GM12878 (cell line): ENCODE measurements at regions not wholly inside any gene's neighbourhood (a gene's known extent, or its start where the extent isn't known, plus 50 kb on each side); places are given as distances from the start of the nearest gene placed in this dataset.

Source experiments
- ATAC-seq: fragments of 200-7000 bp; cut with Tn5 transposase; 3 replicates; pipeline ENCODE4 v1.9.1; 2020; ENCODE audit warnings: mild to moderate bottlenecking, moderate library complexity
- BruUV-seq: library from RNA; stranded (reverse); fragments of 400-500 nt; replicated peaks from 2 replicates; lab custom pipeline; 2021; lab: Mats Ljungman, UMichigan
- CTCF ChIA-PET: fragments of 300-600 bp; sonication (Branson Sonifier 250); formaldehyde crosslinking; extraction: SDS; loops from one replicate; lab custom pipeline; 2021; ENCODE audit warnings: inconsistent platforms; lab: Yijun Ruan, JAX
- POLR2A ChIA-PET: fragments of 350-600 bp; formaldehyde crosslinking; extraction: SDS; loops from one replicate; lab custom pipeline; 2021; ENCODE audit warnings: inconsistent platforms; lab: Charles Lee
- RAD21 ChIA-PET: fragments of 300-600 bp; sonication (Branson Sonifier 250); formaldehyde crosslinking; loops from one replicate; lab custom pipeline; 2023; ENCODE audit warnings: antibody characterized with exemption; ENCODE audit not compliant: unreplicated experiment; lab: Charles Lee
- SMC1A ChIA-PET: fragments of 300-600 bp; sonication (Branson Sonifier 250); formaldehyde crosslinking; loops from one replicate; lab custom pipeline; 2023; ENCODE audit not compliant: unreplicated experiment, uncharacterized antibody; lab: Charles Lee
- DNase-seq: peaks from one replicate; pipeline ENCODE4 v3.0.0-alpha.2; 2011; ENCODE audit warnings: low read depth, low spot score
- FAIRE-seq: peaks from 3 replicates; lab custom pipeline; 2011; peaks lifted over from hg19 to GRCh38; lab: Jason Lieb, UNC
- H2AFZ ChIP-seq: 2 replicates; pipeline ENCODE4 v1.6.0; 2011; ENCODE audit warnings: low read depth, low read length, control low read depth; ENCODE audit not compliant: control insufficient read depth
- H3K27ac ChIP-seq: 2 replicates; pipeline ENCODE4 v1.5.1; 2011; ENCODE audit warnings: control low read depth; ENCODE audit not compliant: control insufficient read depth, insufficient read depth
- H3K27me3 ChIP-seq, 2 experiments: replicated peaks in 1 of 2; 2 replicates each; pipeline versions ENCODE4 v1.6.0 to v1.6.1; 2011; ENCODE audit warnings: low read length in 1 of 2; ENCODE audit not compliant: control insufficient read depth in 2 of 2, insufficient read depth in 2 of 2
- H3K36me3 ChIP-seq, 2 experiments: 2 replicates each; pipeline ENCODE4 v1.5.1; 2011; ENCODE audit warnings: low read length in 1 of 2; ENCODE audit not compliant: control insufficient read depth in 2 of 2, insufficient read depth in 2 of 2
- H3K4me1 ChIP-seq: 2 replicates; pipeline ENCODE4 v1.6.1; 2011; ENCODE audit warnings: mild to moderate bottlenecking, low read length, moderate library complexity, mixed read lengths; ENCODE audit not compliant: control insufficient read depth, insufficient read depth
- H3K4me2 ChIP-seq: 2 replicates; pipeline ENCODE4 v1.6.0; 2011; ENCODE audit warnings: control low read depth; ENCODE audit not compliant: control insufficient read depth, insufficient read depth
- H3K4me3 ChIP-seq: fragments of 200-600 bp; sonication (generic); 2 replicates; pipeline ENCODE4 v1.5.1; 2016
- H3K79me2 ChIP-seq: 2 replicates; pipeline ENCODE4 v1.6.0; 2011; ENCODE audit warnings: low read length; ENCODE audit not compliant: control insufficient read depth, insufficient read depth
- H3K9ac ChIP-seq: 2 replicates; pipeline ENCODE4 v1.8.0; 2011; ENCODE audit warnings: low read length, control low read depth, mixed read lengths; ENCODE audit not compliant: control insufficient read depth, insufficient read depth
- H3K9me3 ChIP-seq: replicated peaks from 3 replicates; pipeline ENCODE4 v1.5.1; 2011; ENCODE audit warnings: mild to moderate bottlenecking, low read length; ENCODE audit not compliant: control insufficient read depth, insufficient read depth
- H4K20me1 ChIP-seq: 2 replicates; pipeline ENCODE4 v1.6.0; 2011; ENCODE audit not compliant: control insufficient read depth, insufficient read depth
- BACH1 ChIP-seq: fragments of 450-650 bp; IDR thresholded peaks from 2 replicates; pipeline ENCODE4 v1.6.1; 2017; ENCODE audit warnings: mild to moderate bottlenecking, borderline replicate concordance
- CBX5 ChIP-seq: sonication (generic); IDR thresholded peaks from 2 replicates; pipeline ENCODE4 v1.6.1; 2016; ENCODE audit warnings: low read depth, moderate library complexity, mild to moderate bottlenecking, inconsistent platforms
- JUND ChIP-seq: IDR thresholded peaks from 2 replicates; pipeline ENCODE4 v1.6.1; 2012; ENCODE audit warnings: low read depth, mild to moderate bottlenecking, low read length, improper control_type of control experiment, moderate library complexity
- MTA3 ChIP-seq: IDR thresholded peaks from 2 replicates; pipeline ENCODE4 v1.6.1; 2012; ENCODE audit warnings: low read length, inconsistent platforms, borderline replicate concordance
- NFYB ChIP-seq: IDR thresholded peaks from 2 replicates; pipeline ENCODE4 v1.6.1; 2011; ENCODE audit warnings: low read depth, mild to moderate bottlenecking, low read length, improper control_type of control experiment, moderate library complexity; ENCODE audit not compliant: insufficient read depth
- NRF1 ChIP-seq: conservative IDR thresholded peaks from 2 replicates; pipeline ENCODE4 v1.6.1; 2011; ENCODE audit warnings: mild to moderate bottlenecking, low read depth, low read length, improper control_type of control experiment
- PML ChIP-seq: IDR thresholded peaks from 2 replicates; pipeline ENCODE4 v1.6.1; 2012; ENCODE audit warnings: low read length, inconsistent platforms
- RBBP5 ChIP-seq: fragments of 200-600 bp; sonication (generic); conservative IDR thresholded peaks from 2 replicates; pipeline ENCODE4 v1.6.1; 2016
- SKIL ChIP-seq: fragments of 450-650 bp; IDR thresholded peaks from 2 replicates; pipeline ENCODE4 v1.6.1; 2017; ENCODE audit warnings: mild to moderate bottlenecking, low read depth, inconsistent platforms; ENCODE audit not compliant: poor library complexity, severe bottlenecking
- TAF1 ChIP-seq: IDR thresholded peaks from 2 replicates; pipeline ENCODE4 v1.6.1; 2011; ENCODE audit warnings: mild to moderate bottlenecking, low read depth, low read length, borderline replicate concordance
- TCF3 ChIP-seq: IDR thresholded peaks from 2 replicates; pipeline ENCODE4 v1.6.1; 2012; ENCODE audit warnings: low read depth, mild to moderate bottlenecking, low read length, borderline replicate concordance; ENCODE audit not compliant: insufficient read depth
- USF2 ChIP-seq: IDR thresholded peaks from 2 replicates; pipeline ENCODE4 v1.6.1; 2011; ENCODE audit warnings: low read depth, low read length, improper control_type of control experiment, borderline replicate concordance
- ZNF622 ChIP-seq: fragments of 450-650 bp; IDR thresholded peaks from 2 replicates; pipeline ENCODE4 v1.6.1; 2017; ENCODE audit warnings: mild to moderate bottlenecking, inconsistent platforms
- WGBS: methylation state at CpG from one replicate; pipeline ENCODE4 v1.1.6; 2016; ENCODE audit warnings: low lambda C conversion rate; ENCODE audit not compliant: insufficient replicate concordance, insufficient coverage; ENCODE audit errors: missing lambda C conversion rate; 5-methylcytosine and 5-hydroxymethylcytosine counted together
- in situ Hi-C: fragments of 300-500 bp; cut with MboI; formaldehyde crosslinking; loops from 9 replicates; pipeline ENCODE4 v1.14.3; 2018; ENCODE audit warnings: mixed read lengths
- intact Hi-C: fragments of 100-400 bp; cut with micrococcal nuclease; formaldehyde crosslinking; loops from one replicate; pipeline ENCODE4 v1.14.2; 2022; ENCODE audit not compliant: unreplicated experiment
- TF ChIP-seq, protein P1 (sequence below): fragments of 450-650 bp; conservative IDR thresholded peaks from 2 replicates; pipeline ENCODE4 v1.6.1; 2017; ENCODE audit warnings: mild to moderate bottlenecking, moderate library complexity

- WGBS, result 91% methylated on average over 5 of the region's 5 CpGs
- in situ Hi-C loops, result no loop called here
- SMC1A ChIA-PET, result interaction anchor here (1.2 kb wide), 1 partner anchor 20 kb away, joined by 3 read pairs; no protein-coding TSS in a partner anchor
These were observed 97.0 kb upstream of the SPRED2 start for GRCh38 chr2:65529419-65529818.

DNA sequence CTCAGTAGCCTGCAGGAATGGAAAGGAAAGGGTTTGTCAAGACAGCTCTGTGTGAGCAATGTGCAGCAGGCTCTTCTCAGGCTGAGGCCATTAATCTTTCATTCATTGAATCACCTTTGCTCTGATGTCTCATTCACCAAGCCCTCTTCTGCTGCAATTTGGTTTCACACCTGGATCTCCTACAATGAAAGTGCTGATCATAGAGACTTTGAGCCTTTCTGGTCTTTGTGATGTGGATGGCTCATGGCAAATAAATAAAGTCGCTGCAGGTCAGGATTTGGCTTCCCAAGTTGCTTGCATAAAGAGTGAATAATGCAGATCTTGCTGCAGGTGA is 95.8 kb upstream of the SPRED2 start:
- SMC1A ChIA-PET, result interaction anchor here (1.5 kb wide), 1 partner anchor 9 kb away, joined by 3 read pairs; no protein-coding TSS in a partner anchor
- Histone ChIP-seq H3K9me3 (no peaks in the 10 kb centered on the region), H3K27me3 (peaks cover 0 to 1% of the 10 kb centered on the region in 2 experiments; a peak in 2 of 4 replicates), H3K79me2 (no peaks in the 10 kb centered on the region), H3K36me3 (no peaks in the 10 kb centered on the region), H3K4me3 (no peak overlapping the region), H3K4me2 (no peak overlapping the region), H3K27ac (no peak overlapping the region), H4K20me1 (no peaks in the 10 kb centered on the region), H3K9ac (no peak overlapping the region), H3K4me1 (no peaks in the 10 kb centered on the region), H2AFZ (no peak overlapping the region)
- in situ Hi-C loops (no loop called here), intact Hi-C loops (no loop called here)
- 6% methylated on average over 1 of the region's 1 CpG for WGBS
- CTCF ChIA-PET, result interaction anchor here (0.5 kb wide), 1 partner anchor 120 kb away, joined by 4 read pairs; no protein-coding TSS in a partner anchor
- FAIRE-seq (no peak), DNase-seq (no peak), ATAC-seq (no peak)
- POLR2A ChIA-PET, result no interaction called here
- RAD21 ChIA-PET, result no interaction called here
- BruUV-seq, result no TSS peak
- TF ChIP-seq RBBP5 (no peak), MTA3 (no peak), NFYB (no peak), NRF1 (no peak), TCF3 (no peak), SKIL (no peak), PML (no peak), ZNF622 (no peak), TAF1 (no peak), USF2 (no peak), CBX5 (no peak)
- TF ChIP-seq, protein P1, sequence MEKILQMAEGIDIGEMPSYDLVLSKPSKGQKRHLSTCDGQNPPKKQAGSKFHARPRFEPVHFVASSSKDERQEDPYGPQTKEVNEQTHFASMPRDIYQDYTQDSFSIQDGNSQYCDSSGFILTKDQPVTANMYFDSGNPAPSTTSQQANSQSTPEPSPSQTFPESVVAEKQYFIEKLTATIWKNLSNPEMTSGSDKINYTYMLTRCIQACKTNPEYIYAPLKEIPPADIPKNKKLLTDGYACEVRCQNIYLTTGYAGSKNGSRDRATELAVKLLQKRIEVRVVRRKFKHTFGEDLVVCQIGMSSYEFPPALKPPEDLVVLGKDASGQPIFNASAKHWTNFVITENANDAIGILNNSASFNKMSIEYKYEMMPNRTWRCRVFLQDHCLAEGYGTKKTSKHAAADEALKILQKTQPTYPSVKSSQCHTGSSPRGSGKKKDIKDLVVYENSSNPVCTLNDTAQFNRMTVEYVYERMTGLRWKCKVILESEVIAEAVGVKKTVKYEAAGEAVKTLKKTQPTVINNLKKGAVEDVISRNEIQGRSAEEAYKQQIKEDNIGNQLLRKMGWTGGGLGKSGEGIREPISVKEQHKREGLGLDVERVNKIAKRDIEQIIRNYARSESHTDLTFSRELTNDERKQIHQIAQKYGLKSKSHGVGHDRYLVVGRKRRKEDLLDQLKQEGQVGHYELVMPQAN, result no peak

More at GRCh38 chr2:65529419-65529818, 97.0 kb upstream of the SPRED2 start:
- no peaks in the 10 kb centered on the region for H3K4me1 ChIP-seq
- no peaks in the 10 kb centered on the region for H4K20me1 ChIP-seq
- no peaks in the 10 kb centered on the region for H3K36me3 ChIP-seq
- ChIA-PET POLR2A (no interaction called here), CTCF (no interaction called here), RAD21 (no interaction called here)
- TF ChIP-seq BACH1 (no peak), JUND (no peak)
- H3K79me2 ChIP-seq, result no peaks in the 10 kb centered on the region
- BruUV-seq, result no TSS peak
- no peaks in the 10 kb centered on the region for H3K9me3 ChIP-seq
- DNase-seq (no peak), ATAC-seq (no peak), FAIRE-seq (no peak)
- no peak overlapping the region for H3K9ac ChIP-seq
- H3K27ac ChIP-seq, result no peak overlapping the region
- H2AFZ ChIP-seq, result no peak overlapping the region
- H3K4me3 ChIP-seq, result no peak overlapping the region
- peaks cover 0 to 1% of the 10 kb centered on the region in 2 experiments; a peak in 2 of 4 replicates for H3K27me3 ChIP-seq
- H3K4me2 ChIP-seq, result no peak overlapping the region
- intact Hi-C loops, result no loop called here
